Osteocyte (in vitro differentiated cells): ENCODE measurements at regions not wholly inside any gene's neighbourhood (a gene's known extent, or its start where the extent isn't known, plus 50 kb on each side); places are given as distances from the start of the nearest gene placed in this dataset.
"Not testable (repeated sequence)": the region's sequence is repeated elsewhere in the genome, so short reads cannot be mapped to it uniquely, and the experiment has no call there.

Experiments
- DNase-seq: peaks from one replicate; pipeline ENCODE4 v3.0.0; 2021; ENCODE audit warnings: mixed read lengths; ENCODE audit not compliant: unreplicated experiment; ENCODE audit errors: extremely low spot score
- H3K27ac Mint-ChIP-seq: one replicate; pipeline ENCODE4 v1.8.0; 2021; ENCODE audit warnings: mild to moderate bottlenecking, mixed read lengths; ENCODE audit not compliant: unreplicated experiment
- H3K27me3 Mint-ChIP-seq: one replicate; pipeline ENCODE4 v1.8.0; 2021; ENCODE audit warnings: mixed read lengths; ENCODE audit not compliant: unreplicated experiment
- H3K36me3 Mint-ChIP-seq: one replicate; pipeline ENCODE4 v1.8.0; 2021; ENCODE audit warnings: mixed read lengths; ENCODE audit not compliant: unreplicated experiment
- H3K4me1 Mint-ChIP-seq: one replicate; pipeline ENCODE4 v1.8.0; 2021; ENCODE audit warnings: mixed read lengths; ENCODE audit not compliant: unreplicated experiment
- H3K4me3 Mint-ChIP-seq: one replicate; pipeline ENCODE4 v1.8.0; 2021; ENCODE audit warnings: mild to moderate bottlenecking, moderate library complexity, mixed read lengths; ENCODE audit not compliant: unreplicated experiment
- H3K9me3 Mint-ChIP-seq: one replicate; pipeline ENCODE4 v1.8.0; 2021; ENCODE audit warnings: mixed read lengths; ENCODE audit not compliant: unreplicated experiment

DNA sequence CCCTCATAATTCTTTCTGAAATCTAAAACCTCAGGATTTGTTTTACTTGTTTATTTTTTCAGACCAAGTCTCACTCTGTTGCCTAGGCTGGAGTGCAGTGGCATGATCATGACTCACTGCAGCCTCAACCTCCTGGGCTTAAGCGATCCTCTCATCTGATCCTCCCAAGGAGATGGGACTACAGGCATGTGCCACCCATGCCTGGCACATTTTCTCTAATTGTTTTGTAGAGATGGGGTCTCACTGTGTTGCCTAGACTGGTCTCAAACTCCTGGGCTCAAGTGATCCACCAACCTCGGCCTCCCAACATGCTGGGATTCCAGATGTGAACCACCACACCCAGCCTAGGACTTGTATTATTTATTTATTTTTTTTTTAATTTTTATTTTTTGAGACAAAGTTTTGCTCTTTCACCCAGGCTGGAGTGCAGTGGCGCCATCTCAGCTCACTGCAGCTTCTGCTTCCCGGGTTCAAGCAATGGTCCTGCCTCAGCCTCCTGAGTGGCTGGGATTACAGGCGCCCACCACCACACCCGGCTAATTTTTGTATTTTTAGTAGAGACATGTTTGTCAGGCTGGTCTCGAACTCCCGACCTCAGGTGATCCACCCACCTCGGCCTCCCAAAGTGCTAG is 281.9 kb downstream of the GOLGA6L6 start:
- not testable (repeated sequence) for H3K27me3 Mint-ChIP-seq, H3K4me1 Mint-ChIP-seq, H3K27ac Mint-ChIP-seq, H3K36me3 Mint-ChIP-seq, DNase-seq, H3K4me3 Mint-ChIP-seq
- peaks cover 19% of the 10 kb centered on the region for H3K9me3 Mint-ChIP-seq

DNA sequence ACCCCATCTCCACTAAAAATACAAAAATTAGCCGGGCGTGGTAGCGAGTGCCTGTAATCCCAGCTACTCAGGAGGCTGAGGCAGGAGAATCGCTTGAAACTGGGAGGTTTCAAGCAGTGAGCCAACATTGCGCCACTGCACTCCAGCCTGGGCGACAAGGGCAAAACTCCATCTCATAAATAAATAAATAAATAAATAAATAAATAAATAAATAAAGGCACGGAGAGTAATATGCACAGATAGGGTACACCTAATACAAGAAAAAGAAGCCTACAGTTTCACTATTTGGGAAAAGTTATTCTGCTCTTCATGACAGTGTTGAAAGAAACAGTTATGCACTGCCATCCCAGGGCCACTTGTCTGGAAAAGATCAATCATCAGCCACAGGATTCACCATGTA is 285.2 kb downstream of the GOLGA6L6 start:
- not testable (repeated sequence) for H3K27ac Mint-ChIP-seq, H3K4me3 Mint-ChIP-seq, H3K4me1 Mint-ChIP-seq, H3K36me3 Mint-ChIP-seq, DNase-seq, H3K27me3 Mint-ChIP-seq
- peaks cover 33% of the 10 kb centered on the region for H3K9me3 Mint-ChIP-seq

DNA sequence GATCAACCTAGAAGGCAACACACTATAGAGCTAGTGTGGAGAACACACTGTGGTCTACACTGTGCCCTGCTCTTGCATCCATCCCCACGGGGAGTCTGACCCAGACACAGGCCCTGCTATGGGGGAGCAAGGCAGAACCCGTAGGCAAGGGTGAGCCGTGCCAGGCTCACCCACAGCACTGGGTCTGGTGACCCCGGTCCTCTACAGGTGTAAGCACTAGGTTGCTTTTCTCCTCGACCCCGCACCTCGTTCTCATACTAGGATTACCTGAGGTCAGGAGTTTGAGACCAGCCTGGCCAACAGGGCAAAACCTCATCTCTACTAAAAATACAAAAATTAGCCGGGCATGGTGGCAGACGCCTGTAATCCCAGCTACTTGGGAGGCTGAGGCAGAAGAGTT is 286.0 kb downstream of the GOLGA6L6 start:
- not testable (repeated sequence) for H3K27me3 Mint-ChIP-seq, H3K4me3 Mint-ChIP-seq, H3K27ac Mint-ChIP-seq, H3K36me3 Mint-ChIP-seq, DNase-seq, H3K4me1 Mint-ChIP-seq
- H3K9me3 Mint-ChIP-seq = peaks cover 35% of the 10 kb centered on the region

DNA sequence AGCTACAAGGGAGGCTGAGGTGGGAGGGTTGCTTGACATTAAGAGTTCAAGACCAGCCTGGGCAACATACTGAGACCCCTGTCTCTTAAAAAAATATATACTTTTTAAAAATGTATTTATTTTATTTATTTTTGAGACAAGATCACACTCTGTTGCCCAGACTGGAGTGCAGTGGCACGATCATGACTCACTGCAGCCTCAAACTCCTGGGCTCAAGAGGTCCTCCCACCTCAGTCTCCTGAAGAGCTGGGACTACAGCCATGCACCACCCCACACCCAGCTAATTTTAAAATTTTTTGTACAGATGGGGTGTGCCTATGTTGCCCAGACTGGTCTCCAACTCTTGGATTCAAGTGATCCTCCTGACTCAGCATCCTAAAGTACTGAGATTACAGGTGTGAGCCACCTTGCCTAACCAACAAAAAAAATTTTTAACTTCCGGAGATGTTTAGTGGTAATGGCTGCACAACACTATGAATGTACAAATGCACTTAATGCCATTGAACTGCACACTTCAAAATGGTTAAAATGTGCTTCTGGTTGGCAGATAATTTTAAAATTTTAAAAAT is 288.5 kb downstream of the GOLGA6L6 start:
- H3K27me3 Mint-ChIP-seq, H3K36me3 Mint-ChIP-seq, H3K27ac Mint-ChIP-seq, DNase-seq, H3K4me1 Mint-ChIP-seq, H3K4me3 Mint-ChIP-seq: not testable (repeated sequence)
- H3K9me3 Mint-ChIP-seq = peaks cover 41% of the 10 kb centered on the region

GRCh38 chr15:20252040-20252439 is 289.6 kb downstream of the GOLGA6L6 start:
- H3K27ac Mint-ChIP-seq, DNase-seq, H3K36me3 Mint-ChIP-seq, H3K4me3 Mint-ChIP-seq, H3K4me1 Mint-ChIP-seq, H3K27me3 Mint-ChIP-seq: not testable (repeated sequence)
- peaks cover 40% of the 10 kb centered on the region for H3K9me3 Mint-ChIP-seq

GRCh38 chr15:20251214-20252005 is 290.2 kb downstream of the GOLGA6L6 start:
- not testable (repeated sequence) for DNase-seq, H3K27ac Mint-ChIP-seq, H3K4me3 Mint-ChIP-seq, H3K4me1 Mint-ChIP-seq, H3K27me3 Mint-ChIP-seq, H3K36me3 Mint-ChIP-seq
- H3K9me3 Mint-ChIP-seq = peaks cover 38% of the 10 kb centered on the region

- not testable (repeated sequence) for H3K27ac Mint-ChIP-seq, H3K4me1 Mint-ChIP-seq, DNase-seq, H3K36me3 Mint-ChIP-seq, H3K27me3 Mint-ChIP-seq, H3K4me3 Mint-ChIP-seq
- H3K9me3 Mint-ChIP-seq = peaks cover 34% of the 10 kb centered on the region
Observed at GRCh38 chr15:20250206-20250605, 291.4 kb downstream of the GOLGA6L6 start.

DNA sequence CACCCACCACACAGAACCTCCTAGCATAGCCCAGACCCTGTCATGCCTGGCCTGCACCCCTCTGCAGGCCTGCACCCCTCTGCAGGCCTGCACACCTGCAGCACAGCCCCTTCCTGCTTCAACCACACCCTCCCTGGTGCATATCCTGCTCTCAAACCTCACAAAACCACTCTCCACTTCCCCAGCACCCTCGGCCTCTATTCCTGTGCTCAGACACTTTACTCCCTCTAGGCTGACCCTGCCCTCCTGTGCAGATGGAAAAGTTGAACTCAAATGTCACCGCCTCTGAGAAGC is 292.0 kb downstream of the GOLGA6L6 start:
- not testable (repeated sequence) for H3K27ac Mint-ChIP-seq, H3K4me3 Mint-ChIP-seq, H3K36me3 Mint-ChIP-seq, DNase-seq, H3K4me1 Mint-ChIP-seq, H3K27me3 Mint-ChIP-seq
- H3K9me3 Mint-ChIP-seq = peaks cover 32% of the 10 kb centered on the region

DNA sequence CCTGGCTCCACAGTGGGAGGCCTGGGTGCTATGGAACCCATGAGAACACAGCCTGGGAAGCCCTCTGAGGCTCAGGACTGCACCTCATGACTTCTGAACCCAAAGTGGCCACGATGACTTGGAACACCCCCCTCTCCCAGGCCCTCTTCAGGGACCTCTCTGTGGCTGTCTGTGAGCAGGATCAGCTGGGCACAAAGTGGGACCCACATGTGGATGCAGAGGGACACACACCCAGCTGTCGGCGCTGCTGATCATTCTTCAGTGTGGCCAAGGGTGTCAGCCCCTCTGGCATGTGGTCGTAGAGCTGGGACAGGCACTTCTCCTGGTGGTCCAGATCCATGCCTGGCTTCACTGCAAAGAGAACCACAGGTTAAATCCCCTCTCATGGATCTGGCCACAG is 293.2 kb downstream of the GOLGA6L6 start:
- H3K9me3 Mint-ChIP-seq = peaks cover 37% of the 10 kb centered on the region
- H3K27me3 Mint-ChIP-seq, DNase-seq, H3K4me3 Mint-ChIP-seq, H3K4me1 Mint-ChIP-seq, H3K36me3 Mint-ChIP-seq, H3K27ac Mint-ChIP-seq: not testable (repeated sequence)

DNA sequence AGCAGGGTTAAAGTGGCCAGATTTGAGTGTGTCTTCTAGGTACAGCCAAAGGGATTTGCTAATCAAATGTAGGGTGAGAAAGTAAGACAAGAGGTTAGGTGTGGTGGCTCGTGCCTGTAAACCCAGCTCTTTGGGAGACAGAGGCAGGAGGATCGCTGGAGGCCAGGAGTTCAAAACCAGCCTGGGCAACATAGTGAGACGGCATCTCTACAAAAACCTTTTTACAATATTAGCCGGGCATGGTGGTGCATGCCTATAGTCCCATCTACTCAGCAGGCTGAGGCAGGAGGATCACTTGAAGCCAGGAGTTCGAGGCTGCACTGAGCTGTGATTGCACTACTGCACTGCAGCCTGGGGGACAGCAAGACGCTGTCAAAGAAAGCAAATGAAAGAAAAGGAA is 294.5 kb downstream of the GOLGA6L6 start:
- H3K4me3 Mint-ChIP-seq, DNase-seq, H3K27ac Mint-ChIP-seq, H3K27me3 Mint-ChIP-seq, H3K4me1 Mint-ChIP-seq, H3K36me3 Mint-ChIP-seq: not testable (repeated sequence)
- peaks cover 29% of the 10 kb centered on the region for H3K9me3 Mint-ChIP-seq

DNA sequence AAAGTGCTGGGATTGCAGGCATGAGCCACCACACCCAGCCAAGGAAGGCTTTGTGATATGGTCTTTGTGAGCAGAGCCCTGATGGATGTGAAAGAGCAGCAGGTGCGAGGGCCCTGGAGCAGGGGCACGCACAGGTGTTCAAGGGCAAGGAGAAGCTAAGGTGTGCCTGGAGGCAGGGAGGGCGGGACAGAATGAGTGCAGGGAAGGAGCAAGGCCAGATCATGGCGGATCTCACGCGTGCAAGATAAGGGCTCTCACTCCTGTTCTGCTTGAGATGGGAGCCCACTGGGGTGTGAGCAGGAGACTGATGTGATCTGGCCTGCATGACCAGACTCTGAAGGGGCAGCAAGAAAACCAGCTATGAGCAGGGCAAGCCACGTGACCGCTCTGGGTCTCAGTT is 295.0 kb downstream of the GOLGA6L6 start:
- not testable (repeated sequence) for H3K36me3 Mint-ChIP-seq, H3K27me3 Mint-ChIP-seq, H3K27ac Mint-ChIP-seq, H3K4me3 Mint-ChIP-seq, DNase-seq, H3K4me1 Mint-ChIP-seq
- peaks cover 27% of the 10 kb centered on the region for H3K9me3 Mint-ChIP-seq

DNA sequence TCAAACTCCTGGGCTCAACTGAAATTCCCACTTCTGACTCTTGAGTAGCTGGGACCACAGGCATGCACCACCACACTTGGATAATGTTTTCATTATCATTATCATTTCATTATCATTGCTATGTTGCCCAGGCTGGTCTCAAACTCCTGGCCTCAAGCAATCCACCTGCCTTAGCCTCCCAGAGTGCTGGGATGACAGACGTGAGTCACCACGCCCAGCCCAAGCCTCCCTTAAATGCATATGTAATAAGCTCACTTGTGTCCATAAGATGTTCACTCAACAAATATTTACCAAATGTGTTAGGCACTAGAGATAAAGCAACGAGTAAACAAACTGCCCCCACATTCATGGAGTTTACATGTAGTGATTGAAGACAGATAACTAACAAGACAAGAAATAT is 295.7 kb downstream of the GOLGA6L6 start:
- not testable (repeated sequence) for H3K36me3 Mint-ChIP-seq, H3K27ac Mint-ChIP-seq, H3K4me3 Mint-ChIP-seq, H3K27me3 Mint-ChIP-seq, DNase-seq, H3K4me1 Mint-ChIP-seq
- peaks cover 25% of the 10 kb centered on the region for H3K9me3 Mint-ChIP-seq
